ENCODE measurements at regions not wholly inside any gene's neighbourhood (a gene's known extent, or its start where the extent isn't known, plus 50 kb on each side); places are given as distances from the start of the nearest gene placed in this dataset.
"Not testable (repeated sequence)": the region's sequence is repeated elsewhere in the genome, so short reads cannot be mapped to it uniquely, and the experiment has no call there.

DNA sequence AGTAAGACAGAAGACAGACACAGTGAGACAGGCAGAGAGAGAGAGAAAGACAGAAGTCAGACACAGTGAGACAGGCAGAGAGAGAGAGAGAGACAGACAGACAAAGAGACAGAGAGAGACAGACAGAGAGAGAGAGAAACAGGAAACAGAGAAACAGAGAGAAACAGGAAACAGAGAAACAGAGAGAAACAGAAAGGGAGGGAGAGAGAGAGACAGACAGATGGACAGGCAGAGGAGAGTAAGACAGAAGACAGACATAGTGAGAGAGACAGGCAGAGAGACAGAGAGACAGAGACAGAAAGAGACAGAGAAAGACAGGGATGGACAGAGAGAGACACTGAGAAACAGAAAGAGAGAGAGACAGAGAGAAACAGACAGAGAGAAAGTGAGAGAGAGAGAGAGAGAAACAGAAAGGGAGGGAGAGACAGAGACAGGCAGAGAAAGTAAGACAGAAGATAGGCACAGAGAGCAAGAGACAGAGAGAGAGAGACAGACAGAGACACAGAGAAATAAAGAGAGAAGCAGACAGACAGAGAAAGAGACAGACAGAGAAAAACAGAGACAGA, 109.3 kb upstream of the ANKRD30BL start:
- no peak for FAIRE-seq
- no peak for DNase-seq (ENCODE audit: extremely low spot score, insufficient read length, low read depth)

DNA sequence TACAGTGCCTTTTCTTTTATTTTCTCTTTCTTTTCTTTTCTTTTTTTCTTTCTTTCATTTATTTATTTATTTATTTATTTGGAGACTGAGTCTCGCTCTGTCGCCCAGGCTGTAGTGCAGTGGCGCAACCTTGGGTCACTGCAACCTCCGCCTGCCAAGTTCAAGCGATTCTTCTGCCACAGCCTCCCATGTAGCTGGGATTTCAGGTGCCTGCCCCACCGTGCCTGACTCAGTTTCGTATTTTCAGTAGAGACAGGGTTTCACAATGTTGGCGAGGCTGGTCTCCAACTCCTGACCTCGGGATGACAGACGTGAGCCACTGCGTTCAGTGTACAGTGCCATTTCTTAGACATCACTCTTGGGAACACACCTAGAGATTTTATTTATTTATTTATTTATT, 110.0 kb upstream of the ANKRD30BL start:
- not testable (repeated sequence) for FAIRE-seq; DNase-seq (ENCODE audit: extremely low spot score, insufficient read length, low read depth)

DNA sequence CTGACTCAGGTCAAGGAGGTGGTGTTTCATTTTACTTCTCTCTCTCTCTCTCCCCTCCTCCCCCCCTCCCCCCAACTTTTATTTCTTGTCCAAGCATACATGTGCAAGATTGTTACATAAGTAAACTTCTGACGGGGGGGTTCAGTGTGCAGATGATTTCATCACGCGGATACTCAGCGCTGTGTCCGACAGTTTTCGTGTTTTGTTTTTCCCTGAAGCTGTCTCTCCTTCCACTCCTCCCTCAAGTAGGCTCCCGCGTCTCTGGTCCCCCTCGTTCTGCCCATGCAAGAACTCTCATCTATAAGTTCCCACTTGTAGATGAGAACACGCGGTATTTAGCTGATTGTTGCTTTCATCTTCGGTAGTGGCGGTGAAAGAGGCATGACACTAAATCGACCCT, 111.0 kb upstream of the ANKRD30BL start:
- FAIRE-seq (no peak), DNase-seq (ENCODE audit: extremely low spot score, insufficient read length, low read depth) (no peak)

- not testable (repeated sequence) for DNase-seq (ENCODE audit: extremely low spot score, insufficient read length, low read depth)
Measured at GRCh38 chr2:132273585-132273984, 111.8 kb upstream of the ANKRD30BL start.

DNA sequence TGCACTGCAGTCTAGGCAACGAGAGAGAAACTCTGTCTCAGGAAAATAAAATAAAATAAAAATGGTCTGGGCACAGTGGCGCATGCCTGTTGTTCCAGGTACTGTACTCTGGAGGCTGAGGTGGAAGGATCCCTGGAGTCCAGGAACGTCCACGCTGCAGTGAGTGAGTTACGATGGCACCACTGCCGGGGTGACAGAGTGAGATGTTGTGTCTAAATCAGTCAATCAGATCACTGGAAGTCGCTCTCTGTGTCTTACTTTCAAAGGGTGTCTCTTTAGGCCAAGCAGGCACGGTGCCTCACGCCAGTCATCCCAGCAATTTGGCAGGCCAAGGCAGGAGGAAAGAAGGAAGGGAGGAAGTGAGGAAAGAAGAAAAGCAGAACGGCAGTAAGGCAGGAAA, 112.2 kb upstream of the ANKRD30BL start:
- FAIRE-seq, result no peak
- no peak for DNase-seq (ENCODE audit: extremely low spot score, insufficient read length, low read depth)

More at GRCh38 chr2:132273585-132273984, 111.8 kb upstream of the ANKRD30BL start:
- FAIRE-seq, result not testable (repeated sequence)

DNA sequence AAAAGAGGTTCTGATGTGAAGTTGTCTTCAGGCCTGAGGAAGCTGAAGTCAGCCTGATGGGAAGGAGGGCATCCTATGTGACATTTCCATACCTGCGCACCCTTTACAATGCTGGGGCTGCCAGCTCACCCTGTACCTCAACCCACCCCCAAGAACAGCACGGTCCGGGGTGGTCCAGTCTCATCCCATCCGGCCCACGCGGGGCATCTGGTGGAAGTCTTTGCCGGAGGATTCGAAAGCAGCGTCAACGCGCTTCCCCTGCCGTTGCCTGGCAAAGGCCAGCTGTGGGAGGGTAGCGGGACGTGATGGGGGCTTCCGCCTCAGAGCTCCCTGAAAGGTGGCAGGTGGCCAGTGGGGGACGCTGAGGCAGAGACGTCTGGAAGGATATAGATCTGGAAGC, 113.6 kb upstream of the ANKRD30BL start:
- FAIRE-seq, result no peak
- DNase-seq (ENCODE audit: extremely low spot score, insufficient read length, low read depth), result no peak

DNA sequence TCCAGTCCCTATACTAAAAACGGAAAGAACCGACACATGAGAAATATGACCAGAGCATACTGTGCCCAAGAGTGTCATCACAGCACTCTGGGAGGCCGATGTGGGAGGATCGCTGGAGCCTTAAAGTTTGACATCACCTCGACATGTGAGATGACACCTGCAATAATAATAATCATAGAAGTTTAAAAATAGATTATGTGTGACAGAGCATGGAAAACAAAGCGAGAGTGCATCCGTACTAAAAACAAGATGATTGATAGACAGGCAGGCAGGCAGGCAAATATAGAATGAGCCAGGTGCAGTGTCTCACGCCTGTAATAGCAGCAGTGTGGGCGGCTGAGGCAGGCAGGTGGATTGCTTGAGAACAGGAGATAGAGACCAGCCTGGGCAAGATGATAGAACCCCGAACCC, 114.8 kb upstream of the ANKRD30BL start:
- no peak for DNase-seq (ENCODE audit: extremely low spot score, insufficient read length, low read depth)
- FAIRE-seq, result no peak

DNA sequence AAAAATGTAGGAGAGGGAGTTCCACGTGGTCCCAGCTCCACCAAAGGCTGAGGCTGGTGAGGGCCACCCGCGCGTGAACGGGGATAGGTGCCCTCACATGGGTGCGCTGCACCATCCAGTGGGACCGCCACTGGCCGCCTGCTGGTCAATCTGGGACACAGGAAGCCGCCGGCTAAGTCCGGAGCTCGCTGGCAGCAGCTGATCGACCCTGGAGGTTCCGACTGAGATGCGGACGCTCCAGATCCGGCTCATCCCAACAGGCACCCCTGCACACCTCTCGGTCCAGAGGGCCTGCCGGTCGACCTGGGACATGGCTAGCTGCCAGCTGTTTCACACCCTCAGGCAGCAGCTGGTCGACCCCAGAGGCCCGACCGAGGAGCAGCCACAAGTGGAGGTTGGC, 116.5 kb upstream of the ANKRD30BL start:
- DNase-seq (ENCODE audit: extremely low spot score, insufficient read length, low read depth) (no peak), FAIRE-seq (no peak)

DNA sequence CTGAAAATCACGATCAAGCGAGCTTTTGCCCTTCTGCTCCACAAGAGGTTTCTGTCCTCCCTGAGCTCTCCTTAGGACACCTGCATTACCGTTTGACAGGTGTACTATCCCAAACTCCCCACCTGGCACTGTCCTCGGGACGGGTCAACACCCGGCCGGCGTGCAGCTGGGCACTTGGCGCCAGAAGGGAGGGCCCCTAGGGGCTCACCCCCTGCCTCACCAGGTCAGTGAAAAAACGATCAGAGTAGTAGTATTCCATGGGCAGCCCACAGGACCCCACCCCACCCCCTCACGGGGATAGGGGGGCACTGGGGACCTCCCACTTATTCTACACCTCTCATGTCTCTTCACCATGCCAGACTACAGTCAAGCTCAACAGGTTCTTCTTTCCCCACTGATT, 117.6 kb upstream of the ANKRD30BL start:
- DNase-seq (ENCODE audit: extremely low spot score, insufficient read length, low read depth), result no peak
- FAIRE-seq, result no peak

- FAIRE-seq, result no peak
Measured at GRCh38 chr2:132279930-132280615, 118.3 kb upstream of the ANKRD30BL start.

GRCh38 chr2:132280912-132281311, 119.2 kb upstream of the ANKRD30BL start:
- FAIRE-seq (no peak), DNase-seq (ENCODE audit: extremely low spot score, insufficient read length, low read depth) (no peak)

More at GRCh38 chr2:132279930-132280615, 118.3 kb upstream of the ANKRD30BL start:
- no peak for DNase-seq (ENCODE audit: extremely low spot score, insufficient read length, low read depth)

DNA sequence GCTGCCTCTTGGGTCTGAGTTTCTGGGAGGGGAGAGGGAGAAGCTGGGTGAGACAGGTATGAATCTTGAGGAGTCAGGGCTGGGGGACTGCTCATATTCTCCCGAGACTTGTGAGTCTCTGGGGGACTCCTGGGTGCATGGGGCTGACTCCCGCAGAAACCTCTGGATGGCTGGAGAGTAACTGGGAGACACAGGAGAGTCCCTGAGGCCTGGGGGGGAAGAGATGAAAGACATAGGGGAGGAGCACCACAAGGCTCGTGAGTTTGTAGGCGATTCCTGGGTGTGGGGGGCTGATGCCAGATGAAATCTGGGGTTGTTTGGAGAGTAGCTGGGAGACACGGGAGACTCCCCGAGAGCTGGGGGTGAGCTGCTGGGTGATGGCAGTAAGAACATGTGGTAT, 120.4 kb upstream of the ANKRD30BL start:
- not testable (repeated sequence) for FAIRE-seq; DNase-seq (ENCODE audit: extremely low spot score, insufficient read length, low read depth)

DNA sequence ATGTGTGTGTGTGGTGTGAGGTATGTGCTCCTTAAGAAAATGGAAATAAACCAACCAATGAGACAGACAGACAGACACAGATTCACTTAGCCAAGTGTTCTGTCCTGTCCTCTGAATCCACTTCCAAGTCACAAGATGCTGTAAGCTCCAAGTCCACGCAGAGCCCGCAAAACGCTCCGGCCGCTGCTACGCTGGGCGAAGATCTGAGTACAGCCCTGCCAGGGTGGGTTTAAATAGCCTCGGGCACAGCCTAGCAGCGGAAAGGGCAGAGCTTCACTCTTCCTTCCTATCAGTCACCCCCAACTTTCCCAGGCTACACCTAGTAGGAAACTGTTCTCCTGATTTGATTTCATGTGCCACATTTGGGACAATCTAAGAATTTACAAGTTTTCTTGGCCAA, 121.2 kb upstream of the ANKRD30BL start:
- FAIRE-seq (no peak), DNase-seq (ENCODE audit: extremely low spot score, insufficient read length, low read depth) (no peak)

DNA sequence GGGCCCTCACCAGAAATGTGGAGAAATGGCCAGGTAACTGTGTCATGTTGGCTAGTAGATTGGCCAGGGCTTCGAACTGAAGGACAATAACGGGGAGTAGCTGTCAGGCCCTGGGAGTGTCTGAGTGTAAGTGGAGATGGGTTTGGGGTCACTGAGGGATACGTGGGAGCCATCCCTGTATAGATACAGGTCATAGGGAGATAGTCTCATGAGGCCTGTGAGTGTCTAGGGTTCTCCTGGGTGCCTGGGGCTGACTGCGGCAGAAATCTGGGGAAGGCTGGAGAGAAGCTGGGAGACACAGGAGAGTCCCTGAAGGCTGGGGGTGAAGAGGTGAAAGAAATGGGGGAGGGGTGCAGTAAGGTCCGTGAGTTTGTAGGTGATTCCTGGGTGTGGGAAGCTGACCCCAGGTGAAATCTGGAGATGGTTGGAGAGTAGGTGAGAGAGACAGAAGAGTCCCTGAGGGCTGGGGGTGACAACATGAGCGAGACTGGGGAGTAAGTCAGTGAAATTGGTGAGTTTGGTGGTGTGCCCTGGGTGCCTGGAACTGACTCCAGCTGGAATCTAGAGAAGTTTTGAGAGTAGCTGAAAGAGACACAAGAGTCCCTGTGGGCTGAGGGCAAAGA, 124.6 kb upstream of the ANKRD30BL start:
- FAIRE-seq, result not testable (repeated sequence)

DNA sequence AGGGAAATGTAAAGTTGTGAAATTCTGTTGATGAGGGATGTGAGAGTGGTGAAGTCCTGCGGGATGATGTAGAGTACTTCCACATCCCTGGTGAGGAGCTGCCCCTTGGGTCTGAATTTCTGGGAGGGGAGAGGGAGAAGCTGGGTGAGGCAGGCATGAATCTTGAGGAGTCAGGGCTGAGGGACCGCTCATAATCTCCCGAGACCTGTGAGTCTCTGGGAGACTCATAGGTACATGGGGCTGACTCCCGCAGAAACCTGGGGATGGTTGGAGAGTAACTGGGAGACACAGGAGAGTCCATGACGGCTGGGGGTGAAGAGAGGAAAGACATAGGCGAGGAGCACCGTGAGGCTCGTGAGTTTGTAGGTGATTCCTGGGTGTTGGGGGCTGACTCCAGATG, 126.2 kb upstream of the ANKRD30BL start:
- FAIRE-seq; DNase-seq (ENCODE audit: extremely low spot score, insufficient read length, low read depth): not testable (repeated sequence)

More for the DNA sequence above, 124.6 kb upstream of the ANKRD30BL start:
- DNase-seq (ENCODE audit: extremely low spot score, insufficient read length, low read depth), result not testable (repeated sequence)

- FAIRE-seq; DNase-seq (ENCODE audit: extremely low spot score, insufficient read length, low read depth): not testable (repeated sequence)
Measured at GRCh38 chr2:132289138-132289537, 127.4 kb upstream of the ANKRD30BL start.

DNA sequence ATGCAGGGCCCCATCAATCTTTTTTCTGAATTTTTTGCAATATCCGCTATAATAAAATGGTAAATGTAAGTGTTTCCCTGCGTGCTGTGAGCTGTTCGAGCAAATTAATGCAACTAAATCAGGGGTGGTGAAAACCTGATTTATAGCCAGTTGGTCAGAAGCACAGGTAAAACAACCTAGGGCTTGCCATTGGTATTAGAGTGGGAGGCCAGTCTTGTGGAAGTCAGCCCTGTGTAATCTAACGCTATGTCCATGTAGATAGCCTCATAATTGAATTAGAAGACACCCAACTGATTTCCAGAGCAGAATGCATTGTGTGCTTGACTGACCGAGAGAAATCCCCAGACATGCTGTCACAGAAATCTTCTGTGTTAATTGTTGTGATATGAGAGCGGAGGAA, 126.8 kb upstream of the GPR39 start:
- DNase-seq (ENCODE audit: extremely low spot score, insufficient read length, low read depth), result not testable (repeated sequence)

DNA sequence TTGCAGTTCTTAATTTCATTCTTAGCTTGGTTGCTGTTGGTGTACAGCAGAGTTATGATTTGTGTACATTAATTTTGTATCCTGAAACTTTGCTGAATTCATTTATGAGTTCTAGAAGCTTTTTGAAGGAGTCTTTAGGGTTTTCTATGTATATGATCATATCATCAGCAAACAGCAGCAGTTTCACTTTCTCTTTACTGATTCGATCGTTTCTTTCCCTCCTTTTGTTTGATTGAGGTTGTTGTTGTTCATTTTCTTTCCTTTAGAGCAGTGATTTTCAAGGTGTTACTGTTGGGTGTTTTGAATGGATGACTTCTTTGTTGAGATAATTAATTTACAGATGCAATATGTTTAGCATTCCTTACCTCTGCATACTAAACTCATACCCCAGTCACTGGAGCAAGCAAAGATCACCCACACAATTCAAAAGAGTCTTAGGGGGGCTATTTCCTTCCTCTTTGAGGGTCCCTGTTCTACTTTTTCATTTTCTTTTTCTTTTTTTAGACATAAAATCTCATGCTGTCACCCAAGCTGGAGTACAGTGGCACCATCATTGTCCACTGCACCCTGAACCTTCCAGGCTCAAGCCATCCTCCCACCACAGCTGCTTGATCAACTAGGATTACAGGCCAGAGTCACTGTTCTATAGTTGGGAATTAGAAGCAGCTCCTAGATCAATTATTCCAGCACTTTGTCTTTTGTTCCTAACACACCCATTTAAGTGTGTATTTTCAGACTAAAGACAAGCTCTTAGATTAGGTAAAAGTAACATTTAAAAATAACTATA, 115.8 kb upstream of the GPR39 start:
- DNase-seq (ENCODE audit: extremely low spot score, insufficient read length, low read depth), result not testable (repeated sequence)

More for the DNA sequence above, 126.8 kb upstream of the GPR39 start:
- not testable (repeated sequence) for FAIRE-seq

GRCh38 chr2:132304661-132305380, 111.8 kb upstream of the GPR39 start:
- FAIRE-seq; DNase-seq (ENCODE audit: extremely low spot score, insufficient read length, low read depth): not testable (repeated sequence)

More for the DNA sequence above, 115.8 kb upstream of the GPR39 start:
- FAIRE-seq, result not testable (repeated sequence)

All from GM18507 (cell line).